Ovary (tissue), 3 donors: ENCODE measurements at regions not wholly inside any gene's neighbourhood (a gene's known extent, or its start where the extent isn't known, plus 50 kb on each side); places are given as distances from the start of the nearest gene placed in this dataset.

ENCODE experiments used
- CTCF ChIP-seq, 3 donors: fragments of 450-650 bp in 2 of 3; fragments of 200-600 bp in 1 of 3; IDR thresholded peaks; one replicate each; pipeline versions ENCODE4 v1.5.1 to v1.8.0; 2016 to 2022; ENCODE audit warnings: antibody characterized with exemption in 3 of 3, mild to moderate bottlenecking in 1 of 3
- EP300 ChIP-seq: sonication (generic); formaldehyde crosslinking; IDR thresholded peaks from one replicate; pipeline ENCODE4 v1.6.1; 2017; ENCODE audit warnings: antibody characterized with exemption
- donor health status: DM: no; HTN: no; CAD: no.

- TF ChIP-seq CTCF (IDR thresholded peaks at IDR 0.05) (no peak), EP300 (no peak)
These were observed 124.8 kb upstream of the TACR1 start for GRCh38 chr2:75324141-75324540.
